Loucy (cell line): ENCODE measurements at regions not wholly inside any gene's neighbourhood (a gene's known extent, or its start where the extent isn't known, plus 50 kb on each side); places are given as distances from the start of the nearest gene placed in this dataset.

ENCODE experiments used
- H2AFZ ChIP-seq: fragments of 200-600 bp; sonication (generic); 2 replicates; pipeline ENCODE4 v1.6.0; 2016; ENCODE audit warnings: antibody characterized with exemption, mild to moderate bottlenecking, low read length, moderate library complexity
- H3F3A ChIP-seq: fragments of 200-600 bp; 2 replicates; pipeline ENCODE4 v1.6.0; 2016; ENCODE audit warnings: antibody characterized with exemption, low read depth, mild to moderate bottlenecking
- H3K27me3 ChIP-seq: fragments of 200-600 bp; sonication (generic); 2 replicates; pipeline ENCODE4 v1.6.1; 2014; ENCODE audit warnings: low read length, mild to moderate bottlenecking; ENCODE audit not compliant: insufficient read depth, poor library complexity, severe bottlenecking
- H3K36me3 ChIP-seq: fragments of 200-600 bp; sonication (generic); 2 replicates; pipeline ENCODE4 v1.6.1; 2016; ENCODE audit warnings: low read length; ENCODE audit not compliant: insufficient read depth
- H3K4me1 ChIP-seq: fragments of 200-600 bp; sonication (generic); 2 replicates; pipeline ENCODE4 v1.5.1; 2014; ENCODE audit warnings: low read length, mild to moderate bottlenecking; ENCODE audit not compliant: insufficient read depth, poor library complexity, severe bottlenecking
- H3K4me2 ChIP-seq: fragments of 200-600 bp; sonication (generic); 2 replicates; pipeline ENCODE4 v1.6.0; 2014; ENCODE audit warnings: antibody characterized with exemption, low read length, low read depth, mild to moderate bottlenecking; ENCODE audit not compliant: poor library complexity, severe bottlenecking
- H3K4me3 ChIP-seq: fragments of 200-600 bp; sonication (generic); 2 replicates; pipeline ENCODE4 v1.5.1; 2014; ENCODE audit warnings: low read length, mild to moderate bottlenecking, mixed read lengths; ENCODE audit not compliant: poor library complexity, severe bottlenecking
- H3K79me2 ChIP-seq: fragments of 200-600 bp; sonication (generic); 2 replicates; pipeline ENCODE4 v1.6.1; 2014; ENCODE audit warnings: low read length; ENCODE audit not compliant: insufficient read depth
- H3K9ac ChIP-seq: fragments of 200-600 bp; sonication (generic); 2 replicates; pipeline ENCODE4 v1.6.0; 2014; ENCODE audit warnings: mild to moderate bottlenecking, low read depth, low read length, moderate library complexity; ENCODE audit not compliant: poor library complexity, severe bottlenecking
- H3K9me2 ChIP-seq: fragments of 200-600 bp; sonication (generic); replicated peaks from 2 replicates; pipeline ENCODE4 v1.6.1; 2016; ENCODE audit warnings: low read depth, low read length, mixed read lengths
- H3K9me3 ChIP-seq: fragments of 200-600 bp; sonication (generic); 2 replicates; pipeline ENCODE4 v1.6.1; 2014; ENCODE audit warnings: mild to moderate bottlenecking, antibody characterized with exemption, low read length, low read depth; ENCODE audit not compliant: insufficient read depth
- H4K20me1 ChIP-seq: fragments of 200-600 bp; sonication (generic); 2 replicates; pipeline ENCODE4 v1.6.0; 2014; ENCODE audit warnings: antibody characterized with exemption, low read length, mild to moderate bottlenecking; ENCODE audit not compliant: insufficient read depth, poor library complexity, severe bottlenecking
- CTCF ChIP-seq: fragments of 200-600 bp; sonication (generic); conservative IDR thresholded peaks from 2 replicates; pipeline ENCODE4 v1.5.1; 2014; ENCODE audit warnings: mild to moderate bottlenecking, antibody characterized with exemption, low read length
- EZH2phosphoT487 ChIP-seq: fragments of 200-600 bp; IDR thresholded peaks from 2 replicates; pipeline ENCODE4 v1.6.1; 2018; ENCODE audit warnings: antibody characterized with exemption, mild to moderate bottlenecking, moderate library complexity, borderline replicate concordance

GRCh38 chr5:27312291-27312893 is 274.0 kb upstream of the CDH9 start:
- H3K4me2 ChIP-seq, result no peak overlapping the region
- H3K36me3 ChIP-seq, result no peaks in the 10 kb centered on the region
- no peak overlapping the region for H3K9ac ChIP-seq
- H3K4me1 ChIP-seq, result no peaks in the 10 kb centered on the region
- TF ChIP-seq EZH2phosphoT487, result no peak
- TF ChIP-seq CTCF, result no peak
- no peak overlapping the region for H3K4me3 ChIP-seq
- no peaks in the 10 kb centered on the region for H3K9me3 ChIP-seq
- H3K27me3 ChIP-seq, result no peaks in the 10 kb centered on the region
- no peaks in the 10 kb centered on the region for H3F3A ChIP-seq
- no peaks in the 10 kb centered on the region for H3K9me2 ChIP-seq
- no peaks in the 10 kb centered on the region for H4K20me1 ChIP-seq
- no peaks in the 10 kb centered on the region for H3K79me2 ChIP-seq
- H2AFZ ChIP-seq, result no peak overlapping the region

- H3K9ac ChIP-seq, result no peak overlapping the region
- H3K4me3 ChIP-seq, result no peak overlapping the region
- no peaks in the 10 kb centered on the region for H3K79me2 ChIP-seq
- no peaks in the 10 kb centered on the region for H3K9me2 ChIP-seq
- H3K9me3 ChIP-seq, result no peaks in the 10 kb centered on the region
- no peak overlapping the region for H3K4me2 ChIP-seq
- no peaks in the 10 kb centered on the region for H3F3A ChIP-seq
- H2AFZ ChIP-seq, result no peak overlapping the region
- TF ChIP-seq EZH2phosphoT487, result no peak
- no peak for TF ChIP-seq CTCF
- no peaks in the 10 kb centered on the region for H4K20me1 ChIP-seq
- no peaks in the 10 kb centered on the region for H3K4me1 ChIP-seq
- no peaks in the 10 kb centered on the region for H3K36me3 ChIP-seq
- no peaks in the 10 kb centered on the region for H3K27me3 ChIP-seq
These were observed 273.2 kb upstream of the CDH9 start for GRCh38 chr5:27311544-27311943.

GRCh38 chr5:27308153-27308552 is 269.8 kb upstream of the CDH9 start:
- no peaks in the 10 kb centered on the region for H3F3A ChIP-seq
- H3K4me3 ChIP-seq, result no peak overlapping the region
- H3K9me3 ChIP-seq, result no peaks in the 10 kb centered on the region
- no peaks in the 10 kb centered on the region for H3K9me2 ChIP-seq
- no peak overlapping the region for H2AFZ ChIP-seq
- H3K27me3 ChIP-seq, result no peaks in the 10 kb centered on the region
- no peaks in the 10 kb centered on the region for H3K36me3 ChIP-seq
- no peaks in the 10 kb centered on the region for H3K79me2 ChIP-seq
- H3K4me1 ChIP-seq, result no peaks in the 10 kb centered on the region
- TF ChIP-seq CTCF (no peak), EZH2phosphoT487 (no peak)
- no peak overlapping the region for H3K4me2 ChIP-seq
- no peak overlapping the region for H3K9ac ChIP-seq
- no peaks in the 10 kb centered on the region for H4K20me1 ChIP-seq
